GM12892 (cell line): ENCODE measurements at regions not wholly inside any gene's neighbourhood (a gene's known extent, or its start where the extent isn't known, plus 50 kb on each side); places are given as distances from the start of the nearest gene placed in this dataset.

Experiments used
- DNase-seq: peaks from one replicate; pipeline ENCODE4 v3.0.0; 2011; ENCODE audit not compliant: insufficient read length
- FAIRE-seq: peaks from 2 replicates; lab custom pipeline; 2011; peaks lifted over from hg19 to GRCh38; lab: Jason Lieb, UNC
- POLR2A ChIP-seq: IDR thresholded peaks from 2 replicates; pipeline ENCODE4 v1.6.1; 2011; ENCODE audit warnings: low read depth, low read length, control low read depth
- POLR2AphosphoS5 ChIP-seq: IDR thresholded peaks from 2 replicates; pipeline ENCODE4 v1.6.1; 2011; ENCODE audit warnings: low read depth, low read length, control low read depth
- TAF1 ChIP-seq: IDR thresholded peaks from 2 replicates; pipeline ENCODE4 v1.6.1; 2011; ENCODE audit warnings: low read depth, mild to moderate bottlenecking, control low read depth, low read length, borderline replicate concordance

- TF ChIP-seq POLR2A (no peak), POLR2AphosphoS5 (no peak), TAF1 (no peak)
- DNase-seq (no peak), FAIRE-seq (peak; percentile 63)
These were observed 143.7 kb downstream of the SNX19 start for GRCh38 chr11:130772266-130773227.

GRCh38 chr11:130773244-130773820 lies 142.9 kb downstream of the SNX19 start:
- no peak for FAIRE-seq
- TF ChIP-seq TAF1, result no peak
- TF ChIP-seq POLR2A, result no peak
- no peak for TF ChIP-seq POLR2AphosphoS5
- DNase-seq, result no peak

GRCh38 chr11:130774703-130775102 lies 141.6 kb downstream of the SNX19 start:
- DNase-seq, result no peak

GRCh38 chr11:130775306-130776060 lies 140.8 kb downstream of the SNX19 start:
- no peak for FAIRE-seq
- TF ChIP-seq POLR2A, result no peak
- no peak for TF ChIP-seq TAF1
- no peak for TF ChIP-seq POLR2AphosphoS5
- no peak for DNase-seq

More at GRCh38 chr11:130774703-130775102, 141.6 kb downstream of the SNX19 start:
- no peak for FAIRE-seq
- TF ChIP-seq TAF1 (no peak), POLR2AphosphoS5 (no peak), POLR2A (no peak)

GRCh38 chr11:130776061-130776419 lies 140.2 kb downstream of the SNX19 start:
- FAIRE-seq, result no peak
- DNase-seq, result no peak
- TF ChIP-seq POLR2A (no peak), TAF1 (no peak), POLR2AphosphoS5 (no peak)

GRCh38 chr11:130778026-130778425 lies 138.3 kb downstream of the SNX19 start:
- TF ChIP-seq TAF1, result no peak
- no peak for TF ChIP-seq POLR2A
- no peak for TF ChIP-seq POLR2AphosphoS5
- DNase-seq (no peak), FAIRE-seq (no peak)

GRCh38 chr11:130778705-130779104 lies 137.6 kb downstream of the SNX19 start:
- DNase-seq (no peak), FAIRE-seq (no peak)
- TF ChIP-seq TAF1 (no peak), POLR2A (no peak), POLR2AphosphoS5 (no peak)

- TF ChIP-seq POLR2A, result no peak
- no peak for TF ChIP-seq POLR2AphosphoS5
- TF ChIP-seq TAF1, result no peak
- FAIRE-seq, result no peak
These were observed 137.0 kb downstream of the SNX19 start for GRCh38 chr11:130779267-130779666.

GRCh38 chr11:130779943-130780342 lies 136.3 kb downstream of the SNX19 start:
- no peak for DNase-seq
- no peak for FAIRE-seq
- TF ChIP-seq POLR2AphosphoS5 (no peak), POLR2A (no peak), TAF1 (no peak)

More at GRCh38 chr11:130779267-130779666, 137.0 kb downstream of the SNX19 start:
- no peak for DNase-seq

- FAIRE-seq (no peak), DNase-seq (no peak)
- TF ChIP-seq TAF1, result no peak
- no peak for TF ChIP-seq POLR2A
- no peak for TF ChIP-seq POLR2AphosphoS5
These were observed 135.8 kb downstream of the SNX19 start for GRCh38 chr11:130780437-130780836.

GRCh38 chr11:130781931-130782330 lies 134.3 kb downstream of the SNX19 start:
- FAIRE-seq (no peak), DNase-seq (no peak)
- TF ChIP-seq TAF1, result no peak
